Tibial nerve (tissue), 4 donors: ENCODE measurements at regions not wholly inside any gene's neighbourhood (a gene's known extent, or its start where the extent isn't known, plus 50 kb on each side); places are given as distances from the start of the nearest gene placed in this dataset.

Experiments used
- DNase-seq, 2 donors: peaks; one replicate each; pipeline ENCODE4 v3.0.0-alpha.2; 2019; ENCODE audit warnings: low spot score in 2 of 2
- H3K27ac ChIP-seq, 4 donors: fragments of 200-600 bp; sonication (generic) in 3 of 4; one replicate each; pipeline ENCODE4 v1.5.1; 2017 to 2019; ENCODE audit warnings: mild to moderate bottlenecking in 1 of 4
- H3K27me3 ChIP-seq, 2 donors: fragments of 200-600 bp; sonication (generic) in 1 of 2; one replicate each; pipeline versions ENCODE4 v1.5.1 to v1.6.0; 2017 to 2019
- H3K36me3 ChIP-seq, 3 donors: fragments of 200-600 bp; sonication (generic); one replicate each; pipeline ENCODE4 v1.5.1; 2018 to 2019
- H3K4me1 ChIP-seq, 4 donors: fragments of 200-600 bp; sonication (generic) in 3 of 4; one replicate each; pipeline ENCODE4 v1.5.1; 2017 to 2019
- H3K4me3 ChIP-seq, 4 donors: fragments of 200-600 bp; sonication (generic) in 3 of 4; one replicate each; pipeline ENCODE4 v1.5.1; 2017 to 2019; ENCODE audit warnings: mild to moderate bottlenecking in 1 of 4, moderate library complexity in 1 of 4
- H3K9me3 ChIP-seq, 4 donors: fragments of 200-600 bp; sonication (generic) in 3 of 4; one replicate each; pipeline ENCODE4 v1.5.1; 2017 to 2019
- EP300 ChIP-seq, 2 donors: sonication (generic); formaldehyde crosslinking; IDR thresholded peaks; one replicate each; pipeline ENCODE4 v1.6.1; 2017; ENCODE audit warnings: antibody characterized with exemption in 2 of 2, mild to moderate bottlenecking in 1 of 2
- POLR2A ChIP-seq, 2 donors: fragments of 450-650 bp; IDR thresholded peaks; one replicate each; pipeline ENCODE4 v1.6.1; 2017; ENCODE audit warnings: antibody characterized with exemption in 2 of 2, mild to moderate bottlenecking in 2 of 2, moderate library complexity in 2 of 2
- WGBS, 2 donors: methylation state at CpG; one replicate each; pipeline ENCODE4 v1.1.5; 2018; 5-methylcytosine and 5-hydroxymethylcytosine counted together
- TF ChIP-seq, protein P1 (sequence below), 5 experiments: fragments of 200-600 bp in 3 of 5; fragments of 450-650 bp in 2 of 5; sonication (generic) in 3 of 5; IDR thresholded peaks; one replicate each; pipeline ENCODE4 v1.5.1; 2016 to 2019; ENCODE audit warnings: antibody characterized with exemption in 5 of 5, mild to moderate bottlenecking in 3 of 5, moderate library complexity in 2 of 5

DNA sequence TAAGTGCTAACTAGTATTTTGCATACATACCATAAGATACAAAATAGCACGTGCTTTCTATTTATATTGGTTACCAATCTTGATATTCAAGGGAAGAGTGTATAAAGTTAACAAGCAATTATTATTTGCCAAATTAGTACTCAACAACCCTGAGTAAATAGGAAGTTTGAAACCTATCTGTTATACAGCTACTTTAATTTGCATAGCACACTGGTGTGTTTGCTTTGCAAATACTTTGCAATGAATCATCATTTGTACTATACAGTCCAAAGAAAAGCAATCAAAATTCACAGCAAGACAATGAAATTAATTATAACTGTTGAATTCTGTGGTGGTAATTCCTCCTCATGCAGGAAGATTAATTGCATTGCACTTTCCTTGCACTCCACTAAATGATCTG is 469.1 kb downstream of the PRKD1 start:
- DNase-seq: no peak
- Histone ChIP-seq H3K9me3 (no peaks in the 10 kb centered on the region), H3K36me3 (no peaks in the 10 kb centered on the region), H3K4me1 (no peaks in the 10 kb centered on the region), H3K27me3 (no peaks in the 10 kb centered on the region), H3K27ac (no peak overlapping the region), H3K4me3 (no peak overlapping the region)
- 89 to 96% methylated on average over 1 of the region's 1 CpG for WGBS, 2 donors
- TF ChIP-seq, protein P1, sequence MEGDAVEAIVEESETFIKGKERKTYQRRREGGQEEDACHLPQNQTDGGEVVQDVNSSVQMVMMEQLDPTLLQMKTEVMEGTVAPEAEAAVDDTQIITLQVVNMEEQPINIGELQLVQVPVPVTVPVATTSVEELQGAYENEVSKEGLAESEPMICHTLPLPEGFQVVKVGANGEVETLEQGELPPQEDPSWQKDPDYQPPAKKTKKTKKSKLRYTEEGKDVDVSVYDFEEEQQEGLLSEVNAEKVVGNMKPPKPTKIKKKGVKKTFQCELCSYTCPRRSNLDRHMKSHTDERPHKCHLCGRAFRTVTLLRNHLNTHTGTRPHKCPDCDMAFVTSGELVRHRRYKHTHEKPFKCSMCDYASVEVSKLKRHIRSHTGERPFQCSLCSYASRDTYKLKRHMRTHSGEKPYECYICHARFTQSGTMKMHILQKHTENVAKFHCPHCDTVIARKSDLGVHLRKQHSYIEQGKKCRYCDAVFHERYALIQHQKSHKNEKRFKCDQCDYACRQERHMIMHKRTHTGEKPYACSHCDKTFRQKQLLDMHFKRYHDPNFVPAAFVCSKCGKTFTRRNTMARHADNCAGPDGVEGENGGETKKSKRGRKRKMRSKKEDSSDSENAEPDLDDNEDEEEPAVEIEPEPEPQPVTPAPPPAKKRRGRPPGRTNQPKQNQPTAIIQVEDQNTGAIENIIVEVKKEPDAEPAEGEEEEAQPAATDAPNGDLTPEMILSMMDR (IDR thresholded peaks at IDR 0.05): no peak
- no peak for TF ChIP-seq EP300 (IDR thresholded peaks at IDR 0.05)

DNA sequence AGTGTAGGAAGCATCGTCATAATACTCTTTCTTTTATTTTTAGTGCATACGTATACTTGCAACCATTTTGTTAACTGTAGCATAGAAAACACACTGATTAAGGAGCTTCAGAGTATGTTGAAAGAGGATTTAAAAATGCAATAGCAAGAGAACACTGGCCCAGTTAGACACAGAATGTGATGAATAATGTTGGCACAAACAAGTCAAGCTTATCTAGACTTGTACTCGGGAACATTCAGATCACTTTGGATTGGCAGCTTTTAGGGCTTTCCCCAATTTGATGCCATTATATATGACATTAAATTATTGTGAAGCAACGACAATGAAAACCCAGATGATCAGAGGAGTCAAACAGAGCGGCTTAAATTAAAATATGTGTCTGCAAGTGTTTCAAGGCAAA is 468.1 kb downstream of the PRKD1 start:
- DNase-seq: no peak
- H3K27ac ChIP-seq: no peak overlapping the region
- H3K4me3 ChIP-seq: no peak overlapping the region
- TF ChIP-seq POLR2A (IDR thresholded peaks at IDR 0.05) (no peak), EP300 (IDR thresholded peaks at IDR 0.05) (no peak)
- TF ChIP-seq, protein P1 (IDR thresholded peaks at IDR 0.05): no peak
- H3K4me1 ChIP-seq: no peaks in the 10 kb centered on the region
- 51 to 53% methylated on average over 5 of the region's 5 CpGs for WGBS, 2 donors
- no peaks in the 10 kb centered on the region for H3K36me3 ChIP-seq
- no peaks in the 10 kb centered on the region for H3K9me3 ChIP-seq
- H3K27me3 ChIP-seq: no peaks in the 10 kb centered on the region

- no peak for DNase-seq
- peak overlapping the region in 1 of 4 donors; percentile 29 for H3K27ac ChIP-seq
- TF ChIP-seq, protein P1 (IDR thresholded peaks at IDR 0.05): no peak
- no peak for TF ChIP-seq POLR2A (IDR thresholded peaks at IDR 0.05)
- TF ChIP-seq EP300 (IDR thresholded peaks at IDR 0.05): no peak
- H3K9me3 ChIP-seq: no peaks in the 10 kb centered on the region
- H3K4me3 ChIP-seq: no peak overlapping the region
- no peaks in the 10 kb centered on the region for H3K36me3 ChIP-seq
- H3K4me1 ChIP-seq: no peaks in the 10 kb centered on the region
- H3K27me3 ChIP-seq: no peaks in the 10 kb centered on the region
- WGBS, 2 donors: 43 to 45% methylated on average over 4 of the region's 4 CpGs
These were observed 467.6 kb downstream of the PRKD1 start for GRCh38 chr14:29459969-29460560.

GRCh38 chr14:29461101-29461500 is 466.5 kb downstream of the PRKD1 start:
- H3K4me1 ChIP-seq: no peaks in the 10 kb centered on the region
- no peaks in the 10 kb centered on the region for H3K9me3 ChIP-seq
- no peaks in the 10 kb centered on the region for H3K36me3 ChIP-seq
- peak overlapping the region in 1 of 4 donors; percentile 20 for H3K27ac ChIP-seq
- TF ChIP-seq, protein P1 (IDR thresholded peaks at IDR 0.05): no peak
- TF ChIP-seq EP300 (IDR thresholded peaks at IDR 0.05) (no peak), POLR2A (IDR thresholded peaks at IDR 0.05) (no peak)
- whole genome bisulfite sequencing, 2 donors: 25 to 27% methylated on average over 6 of the region's 6 CpGs
- H3K27me3 ChIP-seq: no peaks in the 10 kb centered on the region
- DNase-seq: no peak
- H3K4me3 ChIP-seq: no peak overlapping the region

- no peaks in the 10 kb centered on the region for H3K4me1 ChIP-seq
- no peaks in the 10 kb centered on the region for H3K36me3 ChIP-seq
- H3K9me3 ChIP-seq: no peaks in the 10 kb centered on the region
- WGBS, 2 donors: 12 to 16% methylated on average over 1 of the region's 1 CpG
- peak overlapping the region in 1 of 4 donors; percentile 20 for H3K27ac ChIP-seq
- no peak overlapping the region for H3K4me3 ChIP-seq
- TF ChIP-seq EP300 (IDR thresholded peaks at IDR 0.05) (no peak), POLR2A (IDR thresholded peaks at IDR 0.05) (no peak)
- TF ChIP-seq, protein P1 (IDR thresholded peaks at IDR 0.05): no peak
- H3K27me3 ChIP-seq: no peaks in the 10 kb centered on the region
- no peak for DNase-seq
These were observed 466.1 kb downstream of the PRKD1 start for GRCh38 chr14:29461506-29461905.
